ENCODE measurements at regions not wholly inside any gene's neighbourhood (a gene's known extent, or its start where the extent isn't known, plus 50 kb on each side); places are given as distances from the start of the nearest gene placed in this dataset.

- no peak overlapping the region for H3K4me3 ChIP-seq (ENCODE audit: low read depth, poor library complexity, severe bottlenecking)
- 76 to 87% methylated on average over 1 of the region's 1 CpG for WGBS, 2 donors
- TF ChIP-seq POLR2A (IDR thresholded peaks at IDR 0.05) (no peak), CTCF (IDR thresholded peaks at IDR 0.05) (no peak)
- intact Hi-C loops (cut with DNase I; ENCODE audit: low total_unique reads): no loop called here
- DNase-seq (ENCODE audit: low spot score in 2 of 2): no peak
Observed at GRCh38 chr7:46233585-46234329, 312.7 kb upstream of the IGFBP3 start.

GRCh38 chr7:46230990-46231305 lies 309.9 kb upstream of the IGFBP3 start:
- intact Hi-C loops (cut with DNase I; ENCODE audit: low total_unique reads): no loop called here
- no peak overlapping the region for H3K4me3 ChIP-seq (ENCODE audit: low read depth, poor library complexity, severe bottlenecking)
- no peak for DNase-seq (ENCODE audit: low spot score in 2 of 2)
- TF ChIP-seq CTCF (IDR thresholded peaks at IDR 0.05) (no peak), POLR2A (IDR thresholded peaks at IDR 0.05) (no peak)

- no peak overlapping the region for H3K4me3 ChIP-seq (ENCODE audit: low read depth, poor library complexity, severe bottlenecking)
- TF ChIP-seq POLR2A (IDR thresholded peaks at IDR 0.05) (no peak), CTCF (IDR thresholded peaks at IDR 0.05) (no peak)
- WGBS, 2 donors: 25 to 54% methylated on average over 3 of the region's 3 CpGs
- intact Hi-C loops (cut with DNase I; ENCODE audit: low total_unique reads): no loop called here
- DNase-seq (ENCODE audit: low spot score in 2 of 2): no peak
Observed at GRCh38 chr7:46230298-46230989, 309.4 kb upstream of the IGFBP3 start.

- 51 to 52% methylated on average over 4 of the region's 4 CpGs for WGBS, 2 donors
- TF ChIP-seq POLR2A (IDR thresholded peaks at IDR 0.05) (no peak), CTCF (IDR thresholded peaks at IDR 0.05) (no peak)
- intact Hi-C loops (cut with DNase I; ENCODE audit: low total_unique reads): no loop called here
Observed at GRCh38 chr7:46229409-46229808, 308.3 kb upstream of the IGFBP3 start.

GRCh38 chr7:46226860-46227259 lies 305.8 kb upstream of the IGFBP3 start:
- intact Hi-C loops (cut with DNase I; ENCODE audit: low total_unique reads): no loop called here
- TF ChIP-seq CTCF (IDR thresholded peaks at IDR 0.05): no peak
- no peak for TF ChIP-seq POLR2A (IDR thresholded peaks at IDR 0.05)
- DNase-seq (ENCODE audit: low spot score in 2 of 2): no peak
- WGBS, 2 donors: 62 to 63% methylated on average over 3 of the region's 3 CpGs
- H3K4me3 ChIP-seq (ENCODE audit: low read depth, poor library complexity, severe bottlenecking): no peak overlapping the region

More at GRCh38 chr7:46229409-46229808, 308.3 kb upstream of the IGFBP3 start:
- DNase-seq (ENCODE audit: low spot score in 2 of 2): no peak
- no peak overlapping the region for H3K4me3 ChIP-seq (ENCODE audit: low read depth, poor library complexity, severe bottlenecking)
